Femur (tissue), 1 donor: ENCODE measurements at regions not wholly inside any gene's neighbourhood (a gene's known extent, or its start where the extent isn't known, plus 50 kb on each side); places are given as distances from the start of the nearest gene placed in this dataset.
"Not testable (repeated sequence)": the region's sequence is repeated elsewhere in the genome, so short reads cannot be mapped to it uniquely, and the experiment has no call there.

Experiments used
- DNase-seq: peaks from one replicate; pipeline ENCODE4 v3.0.0-alpha.2; 2017

GRCh38 chr4:137950286-137950685, 291.9 kb downstream of the SLC7A11 start:
- DNase-seq = no peak

DNA sequence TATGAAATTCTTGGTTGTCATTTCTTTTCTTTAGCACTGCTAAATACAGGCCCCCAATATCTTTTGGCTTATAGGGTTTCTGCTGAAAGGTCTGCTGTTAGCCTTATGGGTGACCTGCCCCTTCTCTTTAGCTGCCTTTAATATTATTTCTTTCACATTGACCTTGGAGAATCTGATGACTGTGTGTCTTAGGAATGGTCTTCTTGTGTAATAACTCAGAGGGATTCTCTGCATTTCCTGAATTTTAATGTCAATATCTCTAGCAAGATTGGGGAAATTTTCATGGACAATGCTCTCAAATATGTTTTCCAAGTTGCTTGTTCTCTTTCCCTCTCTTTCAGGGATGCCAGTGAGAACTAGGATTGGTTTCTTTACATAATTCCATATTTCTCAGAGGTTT, 292.4 kb downstream of the SLC7A11 start:
- no peak for DNase-seq

DNA sequence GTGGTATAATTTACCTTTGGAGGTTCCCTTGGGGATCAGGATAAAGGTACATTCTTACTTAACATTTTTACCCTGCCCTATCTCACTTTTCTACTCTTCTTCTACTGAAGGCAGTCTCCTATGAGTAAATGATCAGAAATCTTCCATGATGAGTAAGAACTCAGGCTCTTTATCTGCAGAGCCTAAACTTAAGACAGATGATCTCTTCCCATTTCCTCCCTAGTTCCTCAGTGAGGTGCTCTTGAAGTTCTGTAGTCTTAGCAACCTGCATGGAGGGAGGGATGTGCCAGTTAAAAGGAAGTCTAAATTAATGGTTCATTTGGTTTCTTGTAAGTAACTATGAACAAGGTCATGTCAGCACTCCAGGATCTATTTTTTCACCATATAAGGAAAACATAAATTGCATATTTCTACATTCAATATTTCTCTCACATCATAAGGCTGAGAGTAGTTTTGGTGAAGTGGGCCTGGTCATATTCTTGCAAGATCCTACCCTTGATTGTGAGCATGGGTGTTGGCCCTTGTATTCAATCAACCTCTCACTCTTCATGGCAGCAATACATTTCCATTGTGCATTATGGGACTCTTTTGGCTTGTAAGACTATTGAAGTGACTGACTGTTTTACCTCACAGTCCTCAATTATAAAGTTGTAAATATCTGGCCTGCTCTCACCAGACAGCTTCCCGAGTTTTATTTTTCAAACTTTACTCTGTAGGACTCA, 295.5 kb downstream of the SLC7A11 start:
- DNase-seq = no peak

DNA sequence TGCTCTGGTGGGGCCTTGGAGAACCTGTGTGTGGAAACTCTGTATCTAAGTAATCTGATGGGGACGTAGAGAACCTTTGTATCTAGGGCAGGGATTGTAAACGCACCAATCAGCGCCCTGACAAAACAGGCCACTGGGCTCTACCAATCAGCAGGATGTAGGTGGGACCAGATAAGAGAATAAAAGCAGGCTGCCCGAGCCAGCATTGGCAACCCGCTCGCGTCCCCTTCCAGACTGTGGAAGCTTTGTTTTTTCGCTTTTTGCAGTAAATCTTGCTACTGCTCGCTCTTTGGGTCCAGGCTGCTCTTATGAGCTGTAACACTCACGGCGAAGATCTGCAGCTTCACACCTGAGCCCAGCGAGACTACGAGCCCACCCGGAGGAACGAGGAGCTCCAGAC, 299.3 kb downstream of the SLC7A11 start:
- DNase-seq = not testable (repeated sequence)

GRCh38 chr4:137942015-137942515, 300.1 kb downstream of the SLC7A11 start:
- DNase-seq = not testable (repeated sequence)

GRCh38 chr4:137934911-137935310, 307.2 kb downstream of the SLC7A11 start:
- peak; percentile 44 for DNase-seq

GRCh38 chr4:137934046-137934445, 308.1 kb downstream of the SLC7A11 start:
- DNase-seq = no peak

- no peak for DNase-seq
Measured at GRCh38 chr4:137927972-137928371, 314.2 kb downstream of the SLC7A11 start.

DNA sequence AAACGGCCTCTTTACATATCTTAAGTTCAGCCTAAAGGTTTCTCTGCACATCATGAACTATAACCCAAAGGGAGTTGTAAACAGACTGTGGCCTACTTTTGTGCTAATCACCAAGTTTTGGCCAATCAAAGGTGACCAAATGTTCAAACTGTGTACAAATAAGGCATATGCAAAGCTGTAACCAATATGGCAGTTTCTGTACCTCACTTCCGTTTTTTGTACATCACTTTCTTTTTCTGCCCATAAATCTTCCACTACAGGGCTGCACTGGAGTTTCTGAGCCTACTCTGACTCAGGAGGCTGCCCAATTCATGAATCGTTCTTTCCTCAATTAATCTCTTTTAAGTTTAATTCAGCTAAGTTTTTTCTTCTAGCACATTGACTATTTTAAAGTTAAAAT, 318.7 kb downstream of the SLC7A11 start:
- no peak for DNase-seq

DNA sequence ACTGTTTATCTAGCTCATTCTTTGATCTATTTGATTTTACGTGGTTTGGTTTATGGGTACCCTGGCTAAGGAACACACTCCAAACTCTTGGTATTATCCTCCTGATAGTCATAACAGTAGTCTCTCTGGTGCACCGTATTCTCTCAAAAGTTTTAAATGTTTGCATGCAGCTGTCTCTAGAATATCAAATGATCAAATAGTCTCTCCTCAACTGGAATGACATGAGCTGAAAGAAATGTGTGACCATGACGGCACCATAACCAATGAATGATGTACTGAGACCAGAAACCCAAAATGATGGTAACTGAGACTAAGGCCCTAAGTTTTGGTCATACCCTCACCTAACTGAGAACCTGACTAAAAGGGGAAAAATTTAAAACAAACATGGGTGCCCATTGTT, 319.4 kb downstream of the SLC7A11 start:
- no peak for DNase-seq

DNA sequence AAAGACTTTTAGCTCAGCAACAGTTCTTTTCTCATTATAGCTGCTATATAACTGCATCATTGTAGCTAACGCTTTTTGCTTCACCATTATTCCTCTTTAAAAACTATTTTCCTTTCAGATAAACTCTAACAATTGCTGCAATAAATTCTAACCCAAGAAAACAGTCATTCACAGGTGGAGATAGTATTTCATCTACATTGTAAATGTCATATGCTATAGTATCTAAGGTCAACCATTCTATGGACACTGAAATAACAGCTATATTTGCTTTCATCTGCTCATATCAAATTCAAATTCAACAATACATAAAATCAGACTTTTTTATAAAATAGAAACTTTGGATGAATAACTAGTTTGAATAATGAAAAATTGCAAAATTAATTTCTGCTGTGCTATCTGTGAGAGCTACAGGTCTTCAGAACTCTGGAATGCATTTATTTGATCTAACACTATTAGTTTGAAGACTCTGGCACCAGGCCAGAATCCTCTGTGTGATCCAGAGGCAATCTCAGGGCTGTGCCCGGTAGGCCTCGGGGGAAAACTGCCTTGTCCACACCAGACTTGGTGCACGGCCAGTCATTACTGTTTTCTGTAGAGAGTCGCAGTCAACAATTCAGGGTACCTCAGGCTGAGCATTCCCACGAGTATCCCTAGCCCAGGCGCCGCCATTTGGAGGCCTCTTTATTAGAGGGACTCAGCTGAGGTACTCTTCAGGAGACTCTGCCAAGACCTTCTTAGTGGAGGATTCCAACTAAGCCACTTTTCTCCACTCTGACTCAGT, 332.4 kb downstream of the SLC7A11 start:
- DNase-seq = no peak

DNA sequence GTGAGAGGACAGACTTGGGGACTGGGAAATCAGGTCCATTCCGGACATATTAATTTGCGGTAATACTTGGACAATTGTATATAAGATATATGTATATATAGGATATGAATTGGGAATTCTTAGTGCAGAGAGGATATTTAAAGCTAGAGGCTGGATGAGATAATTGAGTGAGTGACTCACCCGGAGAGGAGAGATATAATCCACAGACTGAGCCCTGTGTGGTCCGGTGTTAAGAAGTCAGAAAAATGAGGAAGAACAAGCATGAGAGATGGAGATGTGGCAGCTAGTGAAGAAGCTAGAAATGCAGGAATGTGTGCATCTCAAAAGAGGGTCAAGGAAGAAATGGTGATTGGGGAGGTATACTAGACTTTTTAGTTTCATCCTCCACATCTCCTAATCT, 336.2 kb downstream of the SLC7A11 start:
- no peak for DNase-seq

DNA sequence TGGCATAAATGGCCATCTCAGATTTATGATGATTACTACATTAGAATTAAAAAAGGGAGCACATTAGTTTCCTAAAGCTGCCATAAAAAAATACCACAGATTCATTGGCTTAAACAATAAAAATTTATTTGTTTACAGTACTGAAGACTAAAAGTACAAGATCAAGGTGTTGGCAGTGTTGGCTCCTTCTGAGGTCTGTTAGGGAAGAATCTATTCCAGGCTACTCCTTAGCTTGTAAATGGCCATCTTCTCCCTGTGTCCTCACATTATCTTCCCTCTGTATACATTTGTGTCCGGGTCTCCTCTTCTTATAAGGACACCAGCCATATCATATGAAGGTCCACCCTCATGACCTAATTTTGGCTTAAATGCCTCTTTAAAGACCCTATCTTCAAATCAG, 341.0 kb downstream of the SLC7A11 start:
- DNase-seq = no peak

DNA sequence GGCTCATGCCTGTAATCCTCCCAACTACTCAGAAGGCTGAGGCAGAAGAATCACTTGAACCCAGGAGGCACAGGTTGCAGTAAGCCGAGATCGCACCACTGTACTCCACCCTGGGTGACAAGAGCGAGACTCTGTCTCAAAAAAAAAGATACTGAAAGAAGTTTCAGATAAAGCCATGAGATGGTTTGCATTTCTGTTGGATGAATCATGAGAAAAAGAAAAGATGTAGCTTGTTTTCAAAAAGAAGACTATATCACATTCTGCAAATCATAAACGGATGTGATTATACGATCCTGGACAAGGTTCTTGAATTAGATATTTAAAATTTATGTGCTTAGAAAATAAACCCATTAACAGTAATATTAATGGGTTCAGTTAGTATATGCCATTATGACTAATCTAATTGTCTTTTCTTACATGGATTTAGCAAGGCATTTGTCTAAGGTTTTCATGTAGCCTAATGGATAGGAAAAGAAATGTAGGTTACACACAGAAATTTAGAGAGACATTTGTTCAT, 345.9 kb downstream of the SLC7A11 start:
- DNase-seq = no peak

DNA sequence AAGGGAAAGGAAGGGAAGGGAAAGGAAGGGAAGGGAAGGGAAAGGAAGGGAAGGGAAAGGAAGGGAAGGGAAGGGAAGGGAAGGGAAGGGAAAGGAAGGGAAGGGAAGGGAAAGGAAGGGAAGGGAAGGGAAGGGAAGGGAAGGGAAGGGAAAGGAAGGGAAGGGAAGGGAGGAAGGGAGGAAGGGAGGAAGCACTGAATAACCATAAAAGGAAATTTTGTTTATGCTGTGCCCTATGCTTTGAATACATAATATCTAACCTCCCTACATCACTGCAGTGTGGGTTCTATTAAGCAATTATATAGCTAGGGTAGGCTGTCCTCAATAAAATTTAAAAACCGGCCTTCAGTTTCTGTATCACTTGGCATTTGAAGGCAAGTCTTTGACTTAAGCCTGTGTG, 346.6 kb downstream of the SLC7A11 start:
- DNase-seq = not testable (repeated sequence)

- DNase-seq = no peak
Measured at GRCh38 chr4:137892134-137892533, 350.0 kb downstream of the SLC7A11 start.

GRCh38 chr4:137890812-137891211, 351.3 kb downstream of the SLC7A11 start:
- no peak for DNase-seq

DNA sequence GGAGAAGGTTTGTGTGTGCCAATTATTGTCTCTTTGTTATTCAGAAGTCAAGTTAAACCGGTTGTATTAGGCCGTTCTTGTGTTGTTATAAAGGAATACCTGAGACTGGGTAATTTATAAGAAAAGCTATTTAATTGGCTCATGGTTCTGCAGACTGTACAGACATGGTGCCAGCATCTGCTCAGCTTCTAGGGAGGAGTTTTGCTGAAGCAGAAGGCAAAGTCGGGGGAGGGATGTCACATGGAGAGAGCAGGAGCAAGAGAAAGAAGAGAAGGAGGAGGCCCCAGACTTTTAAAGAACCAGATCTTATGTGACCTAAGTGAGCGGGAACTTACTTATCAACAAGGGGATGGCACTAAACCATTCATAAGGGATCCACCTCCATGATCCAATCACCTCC, 349.3 kb upstream of the PCDH18 start:
- no peak for DNase-seq

GRCh38 chr4:137868067-137868466, 335.8 kb upstream of the PCDH18 start:
- DNase-seq = not testable (repeated sequence)

DNA sequence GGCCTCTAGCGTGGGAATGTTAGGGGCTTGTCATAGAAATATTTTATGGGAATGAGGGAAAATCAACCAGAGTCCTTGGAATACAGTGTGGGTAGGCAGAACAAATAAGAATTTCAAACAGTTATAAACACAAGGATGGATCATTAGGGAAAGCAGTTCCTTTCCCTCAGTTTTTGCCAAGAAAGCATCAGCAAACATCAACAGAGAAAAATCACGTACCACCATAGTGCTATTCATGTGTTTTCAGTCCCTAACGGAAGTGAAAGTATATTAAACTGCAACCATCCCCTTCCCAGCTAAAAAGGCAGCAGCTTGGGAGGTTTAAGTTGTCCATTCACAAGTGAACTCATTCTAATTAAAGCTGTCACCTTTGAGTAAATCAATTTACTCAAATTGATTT, 334.4 kb upstream of the PCDH18 start:
- no peak for DNase-seq

- DNase-seq = no peak
Measured at GRCh38 chr4:137861682-137862081, 329.4 kb upstream of the PCDH18 start.

GRCh38 chr4:137853424-137853823, 321.1 kb upstream of the PCDH18 start:
- DNase-seq = no peak

- DNase-seq = no peak
Measured at GRCh38 chr4:137852326-137852725, 320.0 kb upstream of the PCDH18 start.

GRCh38 chr4:137851435-137851834, 319.1 kb upstream of the PCDH18 start:
- no peak for DNase-seq
